ENCODE measurements at regions not wholly inside any gene's neighbourhood (a gene's known extent, or its start where the extent isn't known, plus 50 kb on each side); places are given as distances from the start of the nearest gene placed in this dataset.

DNA sequence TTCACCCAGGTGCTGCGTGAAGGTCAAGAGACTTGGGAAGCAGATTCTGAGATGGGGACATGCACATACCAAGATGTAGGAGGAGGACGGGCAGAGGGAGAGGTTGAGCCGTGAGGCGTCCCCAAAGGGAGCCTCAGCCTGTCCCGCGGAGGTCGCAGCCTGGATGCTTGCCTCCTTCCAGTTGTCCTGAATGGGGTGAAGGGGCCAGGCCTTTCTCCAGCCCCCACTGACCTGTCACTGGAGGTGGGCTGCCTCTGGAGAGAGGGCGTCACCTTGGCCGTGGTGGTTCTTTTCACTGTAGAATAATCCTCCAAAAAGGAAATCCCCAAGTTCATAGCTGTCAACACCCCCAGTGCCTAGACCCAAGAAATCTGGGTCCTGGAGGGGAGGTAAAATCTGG lies 283.0 kb upstream of the VSTM2A start:
- TF ChIP-seq, protein P1, sequence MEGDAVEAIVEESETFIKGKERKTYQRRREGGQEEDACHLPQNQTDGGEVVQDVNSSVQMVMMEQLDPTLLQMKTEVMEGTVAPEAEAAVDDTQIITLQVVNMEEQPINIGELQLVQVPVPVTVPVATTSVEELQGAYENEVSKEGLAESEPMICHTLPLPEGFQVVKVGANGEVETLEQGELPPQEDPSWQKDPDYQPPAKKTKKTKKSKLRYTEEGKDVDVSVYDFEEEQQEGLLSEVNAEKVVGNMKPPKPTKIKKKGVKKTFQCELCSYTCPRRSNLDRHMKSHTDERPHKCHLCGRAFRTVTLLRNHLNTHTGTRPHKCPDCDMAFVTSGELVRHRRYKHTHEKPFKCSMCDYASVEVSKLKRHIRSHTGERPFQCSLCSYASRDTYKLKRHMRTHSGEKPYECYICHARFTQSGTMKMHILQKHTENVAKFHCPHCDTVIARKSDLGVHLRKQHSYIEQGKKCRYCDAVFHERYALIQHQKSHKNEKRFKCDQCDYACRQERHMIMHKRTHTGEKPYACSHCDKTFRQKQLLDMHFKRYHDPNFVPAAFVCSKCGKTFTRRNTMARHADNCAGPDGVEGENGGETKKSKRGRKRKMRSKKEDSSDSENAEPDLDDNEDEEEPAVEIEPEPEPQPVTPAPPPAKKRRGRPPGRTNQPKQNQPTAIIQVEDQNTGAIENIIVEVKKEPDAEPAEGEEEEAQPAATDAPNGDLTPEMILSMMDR (IDR thresholded peaks at IDR 0.05; ENCODE audit: low read depth, low read length): no peak
- TF ChIP-seq EZH2phosphoT487 (IDR thresholded peaks at IDR 0.05; ENCODE audit: low read depth): no peak

Measured in OCI-LY3 (cell line).